B cell (primary cell): ENCODE measurements at regions not wholly inside any gene's neighbourhood (a gene's known extent, or its start where the extent isn't known, plus 50 kb on each side); places are given as distances from the start of the nearest gene placed in this dataset.

Experiments
- ATAC-seq: fragments of 200-7000 bp; cut with Tn5 transposase; one replicate; pipeline ENCODE4 v1.10.0; 2021; ENCODE audit warnings: low read depth, mild to moderate bottlenecking, moderate number of reproducible peaks, moderate library complexity
- CTCF ChIA-PET: fragments of 350-600 bp; sonication (Branson Sonifier 250); formaldehyde crosslinking; loops from one replicate; lab custom pipeline; 2021; ENCODE audit warnings: antibody characterized with exemption, inconsistent platforms; lab: Charles Lee
- POLR2A ChIA-PET: fragments of 350-600 bp; sonication (Branson Sonifier 250); formaldehyde crosslinking; loops from one replicate; lab custom pipeline; 2021; ENCODE audit warnings: antibody characterized with exemption; lab: Charles Lee
- DNase-seq: peaks from one replicate; pipeline ENCODE4 v3.0.0; 2013
- H2AFZ ChIP-seq: 2 replicates; pipeline ENCODE4 v1.6.1; 2012; ENCODE audit warnings: mild to moderate bottlenecking, low read depth, low read length; ENCODE audit not compliant: insufficient read depth, poor library complexity, severe bottlenecking
- H3K27ac ChIP-seq, 2 donors: 1 replicate in 1 of 2; 2 replicates in 1 of 2; pipeline ENCODE4 v1.5.1; 2012 to 2013; ENCODE audit warnings: low read length in 2 of 2, mild to moderate bottlenecking in 2 of 2, moderate library complexity in 1 of 2
- H3K27me3 ChIP-seq, 4 experiments: fragments of 200-600 bp in 1 of 4; sonication (generic) in 1 of 4; replicated peaks in 1 of 4; 1 replicate in 2 of 4; 2 replicates in 2 of 4; pipeline versions ENCODE4 v1.6.1 to v1.7.0; 2013 to 2016; ENCODE audit warnings: low read length in 3 of 4, mild to moderate bottlenecking in 2 of 4, mixed read lengths in 1 of 4, moderate library complexity in 1 of 4; ENCODE audit not compliant: insufficient read depth in 4 of 4, control insufficient read depth in 3 of 4; ENCODE audit errors: control extremely low read depth in 1 of 4
- H3K36me3 ChIP-seq, 2 experiments: replicated peaks in 1 of 2; 1 replicate in 1 of 2; 2 replicates in 1 of 2; pipeline versions ENCODE4 v1.6.1 to v1.7.1; 2013; ENCODE audit warnings: low read length in 1 of 2; ENCODE audit not compliant: insufficient read depth in 2 of 2, control insufficient read depth in 1 of 2; ENCODE audit errors: control extremely low read depth in 1 of 2, extremely low read depth in 1 of 2
- H3K4me1 ChIP-seq, 2 donors: fragments of 200-600 bp in 1 of 2; sonication (generic) in 1 of 2; 1 replicate in 1 of 2; 2 replicates in 1 of 2; pipeline versions ENCODE4 v1.5.1 to v1.6.1; 2013 to 2017; ENCODE audit warnings: low read length in 2 of 2; ENCODE audit not compliant: control insufficient read depth in 2 of 2, insufficient read depth in 2 of 2
- H3K4me2 ChIP-seq: replicated peaks from 2 replicates; pipeline ENCODE3; 2012; ENCODE audit warnings: mild to moderate bottlenecking, low read depth, low read length; ENCODE audit not compliant: poor library complexity, severe bottlenecking
- H3K4me3 ChIP-seq, 5 experiments: fragments of 200-600 bp in 1 of 5; sonication (generic) in 1 of 5; 1 replicate in 3 of 5; 2 replicates in 2 of 5; pipeline versions ENCODE4 v1.5.1 to v1.7.0; 2011 to 2016; ENCODE audit warnings: low read length in 4 of 5, mild to moderate bottlenecking in 4 of 5, low read depth in 2 of 5, control low read depth in 1 of 5, moderate library complexity in 1 of 5; ENCODE audit not compliant: insufficient read depth in 1 of 5; ENCODE audit errors: control extremely low read depth in 1 of 5, extremely low read depth in 1 of 5
- H3K79me2 ChIP-seq: fragments of 200-600 bp; sonication (generic); one replicate; pipeline ENCODE4 v1.6.0; 2016; ENCODE audit warnings: low read length; ENCODE audit not compliant: control insufficient read depth, insufficient read depth
- H3K9ac ChIP-seq: fragments of 200-600 bp; sonication (generic); 2 replicates; pipeline ENCODE4 v1.6.1; 2017; ENCODE audit warnings: mild to moderate bottlenecking, low read length, moderate library complexity
- H3K9me3 ChIP-seq, 3 donors: one replicate each; pipeline versions ENCODE4 v1.6.1 to v1.7.1; 2013; ENCODE audit warnings: low read length in 2 of 3; ENCODE audit not compliant: control insufficient read depth in 2 of 3, insufficient read depth in 1 of 3; ENCODE audit errors: control extremely low read depth in 1 of 3
- H4K20me1 ChIP-seq: 2 replicates; pipeline ENCODE4 v1.6.0; 2012; ENCODE audit warnings: mild to moderate bottlenecking, low read length; ENCODE audit not compliant: insufficient read depth, control insufficient read depth, poor library complexity, severe bottlenecking
- H3K27ac Mint-ChIP-seq: one replicate; pipeline ENCODE4 v1.8.0; 2021; ENCODE audit warnings: mixed read lengths
- H3K27me3 Mint-ChIP-seq: one replicate; pipeline ENCODE4 v1.8.0; 2021; ENCODE audit warnings: mixed read lengths
- H3K4me1 Mint-ChIP-seq: one replicate; pipeline ENCODE4 v1.8.0; 2021; ENCODE audit warnings: mixed read lengths
- H3K4me3 Mint-ChIP-seq: one replicate; pipeline ENCODE4 v1.8.0; 2021; ENCODE audit warnings: mixed read lengths
- H3K9me3 Mint-ChIP-seq: one replicate; pipeline ENCODE4 v1.8.0; 2022; ENCODE audit warnings: mixed read lengths; ENCODE audit not compliant: insufficient read depth
- EZH2 ChIP-seq: IDR thresholded peaks from 2 replicates; pipeline ENCODE4 v1.6.1; 2012; ENCODE audit warnings: borderline replicate concordance, low read depth, mild to moderate bottlenecking, moderate library complexity, low read length; ENCODE audit not compliant: insufficient read depth, poor library complexity, severe bottlenecking
- WGBS: methylation state at CpG from one replicate; pipeline ENCODE4 v1.1.5; 2013; ENCODE audit warnings: missing lambda C conversion rate; ENCODE audit not compliant: insufficient coverage; 5-methylcytosine and 5-hydroxymethylcytosine counted together
- intact Hi-C: fragments of 100-400 bp; cut with micrococcal nuclease; formaldehyde crosslinking; loops from one replicate; pipeline ENCODE4 v1.10.0; 2022
- TF ChIP-seq, protein P1 (sequence below): fragments of 200-600 bp; IDR thresholded peaks from one replicate; pipeline ENCODE4 v1.8.0; 2022; ENCODE audit warnings: antibody characterized with exemption, mild to moderate bottlenecking

DNA sequence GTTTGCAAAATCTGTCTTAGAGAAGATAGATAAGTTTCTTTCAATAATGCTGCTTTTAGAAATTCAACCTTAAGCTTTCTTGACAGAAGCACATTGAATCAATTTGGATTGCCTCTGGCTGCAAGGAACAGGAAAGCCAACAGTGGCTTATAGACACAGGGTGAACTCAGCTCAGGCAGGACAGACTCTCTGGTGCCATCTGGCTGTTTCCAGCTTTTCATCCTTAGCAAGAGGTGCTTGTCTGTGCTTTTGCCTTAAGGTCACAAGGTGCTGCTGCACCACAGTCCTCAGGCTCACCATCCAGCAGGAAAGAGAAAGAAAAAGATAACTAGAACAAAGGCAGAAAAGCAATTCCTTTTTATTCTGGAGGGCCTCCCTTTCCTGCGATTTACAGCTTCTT, 93.7 kb upstream of the ETS2 start:
- H4K20me1 ChIP-seq = no peaks in the 10 kb centered on the region
- no peak overlapping the region for H3K27ac ChIP-seq
- DNase-seq (no peak), ATAC-seq (no peak)
- no peaks in the 10 kb centered on the region for H3K79me2 ChIP-seq
- no peaks in the 10 kb centered on the region for H3K27me3 ChIP-seq
- no peak overlapping the region for H3K4me3 ChIP-seq
- Mint-ChIP-seq H3K27me3 (peaks cover 5% of the 10 kb centered on the region), H3K4me3 (no peak overlapping the region), H3K27ac (no peak overlapping the region), H3K4me1 (no peaks in the 10 kb centered on the region), H3K9me3 (no peaks in the 10 kb centered on the region)
- H3K4me1 ChIP-seq = no peaks in the 10 kb centered on the region
- no peak overlapping the region for H3K9ac ChIP-seq
- CTCF ChIA-PET = interaction anchor here (1.1 kb wide), 1 partner anchor 10 kb away, joined by 3 read pairs; no protein-coding TSS in a partner anchor
- no peaks in the 10 kb centered on the region for H3K36me3 ChIP-seq
- H3K4me2 ChIP-seq = no peak overlapping the region
- TF ChIP-seq, protein P1, sequence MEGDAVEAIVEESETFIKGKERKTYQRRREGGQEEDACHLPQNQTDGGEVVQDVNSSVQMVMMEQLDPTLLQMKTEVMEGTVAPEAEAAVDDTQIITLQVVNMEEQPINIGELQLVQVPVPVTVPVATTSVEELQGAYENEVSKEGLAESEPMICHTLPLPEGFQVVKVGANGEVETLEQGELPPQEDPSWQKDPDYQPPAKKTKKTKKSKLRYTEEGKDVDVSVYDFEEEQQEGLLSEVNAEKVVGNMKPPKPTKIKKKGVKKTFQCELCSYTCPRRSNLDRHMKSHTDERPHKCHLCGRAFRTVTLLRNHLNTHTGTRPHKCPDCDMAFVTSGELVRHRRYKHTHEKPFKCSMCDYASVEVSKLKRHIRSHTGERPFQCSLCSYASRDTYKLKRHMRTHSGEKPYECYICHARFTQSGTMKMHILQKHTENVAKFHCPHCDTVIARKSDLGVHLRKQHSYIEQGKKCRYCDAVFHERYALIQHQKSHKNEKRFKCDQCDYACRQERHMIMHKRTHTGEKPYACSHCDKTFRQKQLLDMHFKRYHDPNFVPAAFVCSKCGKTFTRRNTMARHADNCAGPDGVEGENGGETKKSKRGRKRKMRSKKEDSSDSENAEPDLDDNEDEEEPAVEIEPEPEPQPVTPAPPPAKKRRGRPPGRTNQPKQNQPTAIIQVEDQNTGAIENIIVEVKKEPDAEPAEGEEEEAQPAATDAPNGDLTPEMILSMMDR = no peak
- no peak for TF ChIP-seq EZH2
- WGBS = no CpG with 5 or more reads among the region's 1 CpG
- intact Hi-C loops = no loop called here
- H3K9me3 ChIP-seq = no peaks in the 10 kb centered on the region
- POLR2A ChIA-PET = no interaction called here
- no peak overlapping the region for H2AFZ ChIP-seq

DNA sequence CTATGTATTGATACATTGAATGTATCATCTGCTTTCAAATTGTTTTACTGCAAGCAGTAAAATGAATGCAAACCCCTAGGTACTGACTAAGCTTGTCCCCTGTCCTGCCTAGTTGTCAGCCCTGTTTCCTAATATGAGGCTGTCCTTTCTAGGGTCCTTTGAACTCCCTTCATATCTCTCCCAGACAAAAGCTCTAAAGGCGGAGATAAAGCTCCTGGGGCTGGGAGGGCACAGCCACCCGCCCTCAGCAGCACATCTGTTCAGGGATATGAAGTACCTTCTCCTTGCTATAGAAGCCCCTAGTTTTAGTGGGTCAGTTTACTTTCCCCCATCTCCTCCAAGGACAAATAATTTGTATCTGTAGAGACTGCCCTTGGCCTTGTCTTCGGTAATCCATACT, 93.1 kb upstream of the ETS2 start:
- intact Hi-C loops = no loop called here

More for the DNA sequence above, 93.1 kb upstream of the ETS2 start:
- WGBS = no CpG with 5 or more reads among the region's 3 CpGs
- Mint-ChIP-seq H3K4me3 (no peak overlapping the region), H3K27me3 (peaks cover 9% of the 10 kb centered on the region), H3K4me1 (no peaks in the 10 kb centered on the region), H3K27ac (no peak overlapping the region), H3K9me3 (no peaks in the 10 kb centered on the region)
- DNase-seq (no peak), ATAC-seq (no peak)
- Histone ChIP-seq H4K20me1 (no peaks in the 10 kb centered on the region), H3K9ac (no peak overlapping the region), H3K36me3 (no peaks in the 10 kb centered on the region), H3K27me3 (no peaks in the 10 kb centered on the region), H3K9me3 (no peaks in the 10 kb centered on the region), H3K4me2 (no peak overlapping the region), H2AFZ (no peak overlapping the region), H3K79me2 (no peaks in the 10 kb centered on the region), H3K4me1 (no peaks in the 10 kb centered on the region), H3K4me3 (no peak overlapping the region), H3K27ac (no peak overlapping the region)
- POLR2A ChIA-PET = no interaction called here
- TF ChIP-seq, protein P1 = no peak
- TF ChIP-seq EZH2 = no peak
- CTCF ChIA-PET = interaction anchor here (1.1 kb wide), 1 partner anchor 9 kb away, joined by 3 read pairs; no protein-coding TSS in a partner anchor
